ENCODE measurements at regions not wholly inside any gene's neighbourhood (a gene's known extent, or its start where the extent isn't known, plus 50 kb on each side); places are given as distances from the start of the nearest gene placed in this dataset.

DNA sequence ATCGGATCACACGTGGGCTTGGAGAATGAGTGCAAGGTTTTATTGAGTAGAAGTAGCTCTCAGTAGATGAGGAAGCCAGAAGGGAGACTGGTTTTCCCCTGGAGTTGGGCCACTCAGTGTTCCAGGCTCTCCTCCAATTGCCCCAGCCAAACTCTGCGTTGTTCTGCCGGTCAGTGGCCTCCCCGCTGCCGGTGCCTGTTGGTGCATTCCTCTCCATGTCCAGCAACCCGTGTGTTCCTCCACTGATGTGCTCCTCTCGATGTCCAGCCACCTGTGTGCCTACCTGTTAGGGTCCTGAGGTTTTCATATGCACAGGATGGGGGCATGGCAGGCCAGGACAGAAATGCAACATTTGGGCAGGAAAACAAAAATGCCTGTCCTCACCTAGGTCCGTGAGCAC lies 888.0 kb upstream of the PTPRD start:
- no peak for DNase-seq (ENCODE audit: low read depth)
- TF ChIP-seq, protein P1, sequence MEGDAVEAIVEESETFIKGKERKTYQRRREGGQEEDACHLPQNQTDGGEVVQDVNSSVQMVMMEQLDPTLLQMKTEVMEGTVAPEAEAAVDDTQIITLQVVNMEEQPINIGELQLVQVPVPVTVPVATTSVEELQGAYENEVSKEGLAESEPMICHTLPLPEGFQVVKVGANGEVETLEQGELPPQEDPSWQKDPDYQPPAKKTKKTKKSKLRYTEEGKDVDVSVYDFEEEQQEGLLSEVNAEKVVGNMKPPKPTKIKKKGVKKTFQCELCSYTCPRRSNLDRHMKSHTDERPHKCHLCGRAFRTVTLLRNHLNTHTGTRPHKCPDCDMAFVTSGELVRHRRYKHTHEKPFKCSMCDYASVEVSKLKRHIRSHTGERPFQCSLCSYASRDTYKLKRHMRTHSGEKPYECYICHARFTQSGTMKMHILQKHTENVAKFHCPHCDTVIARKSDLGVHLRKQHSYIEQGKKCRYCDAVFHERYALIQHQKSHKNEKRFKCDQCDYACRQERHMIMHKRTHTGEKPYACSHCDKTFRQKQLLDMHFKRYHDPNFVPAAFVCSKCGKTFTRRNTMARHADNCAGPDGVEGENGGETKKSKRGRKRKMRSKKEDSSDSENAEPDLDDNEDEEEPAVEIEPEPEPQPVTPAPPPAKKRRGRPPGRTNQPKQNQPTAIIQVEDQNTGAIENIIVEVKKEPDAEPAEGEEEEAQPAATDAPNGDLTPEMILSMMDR (IDR thresholded peaks at IDR 0.05; ENCODE audit: low read depth, low read length, missing control alignments) = no peak
- no peak overlapping the region for H3K4me3 ChIP-seq (ENCODE audit: low read depth, low read length)

DNA sequence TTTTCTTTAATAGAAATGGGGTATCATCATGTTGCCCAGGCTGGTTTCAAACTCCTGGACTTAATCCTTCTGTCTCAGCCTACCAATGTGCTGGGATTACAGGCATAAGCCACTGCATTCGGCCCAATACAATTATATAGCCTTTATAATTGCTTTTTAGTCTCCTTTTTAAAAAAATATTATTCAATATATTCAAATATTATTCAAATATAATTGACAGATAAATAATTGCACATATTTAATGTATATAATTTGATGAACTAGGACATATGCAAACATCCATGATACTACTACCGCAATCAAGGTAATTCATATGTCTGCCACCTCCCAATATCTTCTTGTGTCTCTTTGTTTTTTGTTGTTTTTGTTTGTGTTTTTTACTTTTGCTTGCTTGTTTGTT lies 894.2 kb upstream of the PTPRD start:
- no peak overlapping the region for H3K4me3 ChIP-seq (ENCODE audit: low read depth, low read length)
- no peak for DNase-seq (ENCODE audit: low read depth)
- TF ChIP-seq, protein P1 (IDR thresholded peaks at IDR 0.05; ENCODE audit: low read depth, low read length, missing control alignments) = no peak

DNA sequence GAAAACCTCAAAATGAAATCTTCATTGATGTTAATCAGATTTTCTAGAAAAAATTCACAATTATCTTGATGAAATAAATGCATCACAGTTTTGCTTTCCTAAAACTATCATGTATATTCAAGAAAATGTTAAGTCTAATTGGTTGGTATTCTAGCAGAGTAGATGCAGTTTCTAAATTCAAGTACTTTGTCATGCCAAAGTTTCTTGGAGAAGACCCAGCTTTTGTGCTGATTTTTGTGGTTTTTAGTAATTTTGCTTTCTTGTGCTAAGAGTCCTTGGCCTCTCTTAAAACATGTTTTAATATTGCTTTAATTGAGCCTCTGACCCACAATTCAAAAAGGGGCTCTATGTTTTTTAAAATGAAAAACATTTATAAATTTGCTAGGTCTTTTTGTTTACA lies 924.8 kb upstream of the PTPRD start:
- TF ChIP-seq, protein P1 (IDR thresholded peaks at IDR 0.05; ENCODE audit: low read depth, low read length, missing control alignments) = no peak
- no peak overlapping the region for H3K4me3 ChIP-seq (ENCODE audit: low read depth, low read length)
- no peak for DNase-seq (ENCODE audit: low read depth)

DNA sequence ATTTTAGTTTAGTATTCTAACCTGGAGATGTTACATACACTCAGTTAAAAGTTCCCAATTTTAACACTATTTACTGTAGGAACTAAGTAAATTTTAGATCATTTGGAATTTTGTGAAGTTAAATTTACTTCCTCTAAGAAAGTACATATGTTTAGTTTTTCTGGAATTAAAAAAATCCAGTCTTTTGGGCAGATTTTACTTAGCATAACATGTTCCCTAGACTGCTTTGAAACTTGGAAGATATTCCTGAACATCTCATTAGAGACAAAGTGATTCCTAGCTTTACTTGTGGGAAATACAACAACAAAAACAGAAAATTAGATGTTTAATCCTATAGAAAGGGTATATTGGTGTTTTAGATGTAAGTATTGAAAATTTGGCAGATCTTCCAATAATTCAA lies 930.0 kb upstream of the PTPRD start:
- TF ChIP-seq, protein P1 (IDR thresholded peaks at IDR 0.05; ENCODE audit: low read depth, low read length, missing control alignments) = no peak
- no peak for DNase-seq (ENCODE audit: low read depth)
- no peak overlapping the region for H3K4me3 ChIP-seq (ENCODE audit: low read depth, low read length)

DNA sequence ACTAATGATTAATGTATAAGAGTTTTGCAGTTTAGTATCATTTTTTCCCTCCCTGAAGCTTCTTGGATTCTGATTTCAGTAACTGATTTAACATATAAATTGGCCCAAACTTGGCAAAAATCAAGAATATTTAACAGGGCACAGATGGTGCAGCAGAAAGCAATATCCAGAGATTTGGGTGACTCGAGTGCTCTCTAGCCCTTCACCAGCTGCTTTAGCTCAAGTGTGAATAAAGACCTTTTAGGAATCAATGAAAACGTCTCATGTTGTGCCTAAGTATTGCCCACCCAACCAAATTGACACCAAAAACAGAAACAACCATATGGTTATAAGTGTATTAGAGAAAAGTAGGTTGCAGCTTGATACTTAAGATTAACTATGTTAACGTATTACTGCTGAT lies 933.4 kb upstream of the PTPRD start:
- no peak overlapping the region for H3K4me3 ChIP-seq (ENCODE audit: low read depth, low read length)
- DNase-seq (ENCODE audit: low read depth) = no peak
- TF ChIP-seq, protein P1 (IDR thresholded peaks at IDR 0.05; ENCODE audit: low read depth, low read length, missing control alignments) = no peak

DNA sequence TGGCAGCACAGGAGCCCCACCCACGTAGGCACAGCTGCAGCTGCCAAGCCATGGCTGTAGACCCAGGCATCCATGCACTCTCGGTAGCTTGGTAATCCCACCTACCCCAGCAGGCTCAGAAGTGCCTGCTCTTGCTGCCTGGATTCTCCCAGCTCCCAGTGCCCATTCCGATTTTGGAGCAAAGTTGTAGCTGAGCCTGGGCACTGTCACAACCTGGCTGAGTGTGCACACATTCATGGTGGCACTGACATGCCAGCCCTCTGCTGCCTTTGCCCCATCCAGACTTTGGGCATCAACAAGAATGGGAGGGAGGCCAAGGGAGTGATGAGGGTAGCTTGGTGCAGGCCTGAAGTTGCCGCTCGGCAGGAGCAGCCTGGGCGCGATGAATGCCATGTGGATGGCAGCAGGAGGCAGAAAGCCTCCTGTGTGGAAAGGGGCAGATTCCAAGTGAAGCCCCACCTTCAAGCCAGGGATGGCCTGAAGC lies 936.6 kb upstream of the PTPRD start:
- no peak overlapping the region for H3K4me3 ChIP-seq (ENCODE audit: low read depth, low read length)

DNA sequence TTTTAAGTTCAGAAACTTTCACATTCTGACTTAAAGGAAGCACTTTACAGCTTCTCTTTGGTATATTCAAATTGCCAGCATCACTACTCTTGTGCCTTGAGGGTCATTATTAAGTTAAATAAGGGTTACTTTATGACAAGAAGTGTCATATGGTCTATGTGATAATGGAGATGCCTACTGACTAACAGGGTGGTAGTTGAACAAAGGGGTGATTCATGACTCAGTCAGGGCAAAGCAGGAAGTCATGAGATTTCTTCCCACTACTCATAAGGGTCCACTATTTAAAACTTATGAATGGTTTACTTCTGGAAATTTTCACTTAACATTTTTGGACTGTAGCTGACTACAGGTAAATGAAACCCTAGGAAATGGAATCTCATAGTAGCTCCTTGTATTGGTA lies 938.3 kb upstream of the PTPRD start:
- TF ChIP-seq, protein P1 (IDR thresholded peaks at IDR 0.05; ENCODE audit: low read depth, low read length, missing control alignments) = no peak
- no peak overlapping the region for H3K4me3 ChIP-seq (ENCODE audit: low read depth, low read length)
- no peak for DNase-seq (ENCODE audit: low read depth)

More for the DNA sequence above, 936.6 kb upstream of the PTPRD start:
- TF ChIP-seq, protein P1 (IDR thresholded peaks at IDR 0.05; ENCODE audit: low read depth, low read length, missing control alignments) = no peak
- DNase-seq (ENCODE audit: low read depth) = no peak
